Panc1 (cell line): ENCODE measurements at regions not wholly inside any gene's neighbourhood (a gene's known extent, or its start where the extent isn't known, plus 50 kb on each side); places are given as distances from the start of the nearest gene placed in this dataset.
"Not testable (repeated sequence)": the region's sequence is repeated elsewhere in the genome, so short reads cannot be mapped to it uniquely, and the experiment has no call there.

Experiments used
- ATAC-seq: fragments of 200-7000 bp; cut with Tn5 transposase; 2 replicates; pipeline ENCODE4 v1.9.1; 2020; ENCODE audit warnings: mild to moderate bottlenecking, moderate library complexity
- BruUV-seq: library from RNA; stranded (reverse); fragments of 400-500 nt; replicated peaks from 2 replicates; lab custom pipeline; 2021; lab: Mats Ljungman, UMichigan
- CTCF ChIA-PET: fragments of 300-600 bp; sonication (Branson Sonifier 250); formaldehyde crosslinking; loops from one replicate; lab custom pipeline; 2022; ENCODE audit warnings: antibody characterized with exemption; lab: Charles Lee
- POLR2A ChIA-PET: fragments of 300-600 bp; sonication (Branson Sonifier 250); formaldehyde crosslinking; loops from one replicate; lab custom pipeline; 2022; ENCODE audit warnings: antibody characterized with exemption; lab: Charles Lee
- DNase-seq: peaks from one replicate; pipeline ENCODE4 v3.0.0-alpha.2; 2010; ENCODE audit warnings: low read depth, low spot score
- H3K27ac ChIP-seq: 2 replicates; pipeline ENCODE4 v1.5.1; 2011; ENCODE audit warnings: mild to moderate bottlenecking, low read length, inconsistent platforms
- H3K27me3 ChIP-seq: fragments of 200-500 bp; sonication (Bioruptor generic); 2 replicates; pipeline ENCODE4 v1.6.0; 2014; ENCODE audit warnings: low read length, inconsistent platforms; ENCODE audit not compliant: control insufficient read depth, insufficient read depth
- H3K36me3 ChIP-seq: fragments of 200-500 bp; sonication (Bioruptor generic); 2 replicates; pipeline ENCODE4 v1.5.1; 2014; ENCODE audit warnings: inconsistent platforms, mild to moderate bottlenecking, low read length, moderate library complexity; ENCODE audit not compliant: control insufficient read depth, insufficient read depth
- H3K4me1 ChIP-seq: 2 replicates; pipeline ENCODE4 v1.5.1; 2011; ENCODE audit warnings: inconsistent platforms, mild to moderate bottlenecking, low read length, moderate library complexity; ENCODE audit not compliant: control insufficient read depth, insufficient read depth
- H3K4me3 ChIP-seq, 2 experiments: 2 replicates each; pipeline ENCODE4 v1.5.1; 2011 to 2012; ENCODE audit warnings: low read depth in 2 of 2, low read length in 2 of 2, mild to moderate bottlenecking in 2 of 2, inconsistent platforms in 1 of 2, moderate library complexity in 1 of 2
- H3K9me3 ChIP-seq: fragments of 200-500 bp; sonication (Bioruptor generic); 2 replicates; pipeline ENCODE4 v1.5.1; 2014; ENCODE audit warnings: low read depth, mild to moderate bottlenecking, inconsistent platforms, low read length, moderate library complexity; ENCODE audit not compliant: control insufficient read depth, insufficient read depth
- CTCF ChIP-seq: fragments of 450-650 bp; IDR thresholded peaks from 2 replicates; pipeline ENCODE4 v1.5.1; 2017; ENCODE audit warnings: mild to moderate bottlenecking
- in situ Hi-C: cut with HindIII; loops from 2 replicates; pipeline ENCODE4 v1.10.0; 2016; ENCODE audit warnings: low sequenced_read_pairs, low pct_unique_long_range_greater_than_20kb
- intact Hi-C: fragments of 100-400 bp; cut with micrococcal nuclease; formaldehyde crosslinking; loops from one replicate; pipeline ENCODE4 v1.10.0; 2022; ENCODE audit not compliant: unreplicated experiment

GRCh38 chr14:106766551-106767277 lies 1240.3 kb downstream of the TMEM121 start:
- POLR2A ChIA-PET, H3K27me3 ChIP-seq, H3K36me3 ChIP-seq, H3K4me1 ChIP-seq, DNase-seq, H3K4me3 ChIP-seq, H3K9me3 ChIP-seq, BruUV-seq, intact Hi-C loops, in situ Hi-C loops, ATAC-seq, H3K27ac ChIP-seq: not testable (repeated sequence)
- CTCF ChIA-PET: interaction anchor here (0.7 kb wide), 1 partner anchor 107 kb away, joined by 4 read pairs; no protein-coding TSS in a partner anchor

GRCh38 chr14:106768230-106768629 lies 1241.8 kb downstream of the TMEM121 start:
- POLR2A ChIA-PET, H3K36me3 ChIP-seq, BruUV-seq, H3K27me3 ChIP-seq, DNase-seq, H3K9me3 ChIP-seq, H3K27ac ChIP-seq, H3K4me1 ChIP-seq, CTCF ChIA-PET, intact Hi-C loops, in situ Hi-C loops, H3K4me3 ChIP-seq, ATAC-seq: not testable (repeated sequence)

- in situ Hi-C loops, BruUV-seq, H3K9me3 ChIP-seq, DNase-seq, POLR2A ChIA-PET, CTCF ChIA-PET, H3K36me3 ChIP-seq, H3K4me3 ChIP-seq, intact Hi-C loops, ATAC-seq, H3K27ac ChIP-seq, H3K4me1 ChIP-seq, H3K27me3 ChIP-seq: not testable (repeated sequence)
These were observed 1242.8 kb downstream of the TMEM121 start for GRCh38 chr14:106768972-106769700.

GRCh38 chr14:106770158-106770672 lies 1243.8 kb downstream of the TMEM121 start:
- BruUV-seq, H3K9me3 ChIP-seq, CTCF ChIA-PET, POLR2A ChIA-PET, H3K36me3 ChIP-seq, H3K27ac ChIP-seq, in situ Hi-C loops, intact Hi-C loops, H3K27me3 ChIP-seq, H3K4me3 ChIP-seq, ATAC-seq, H3K4me1 ChIP-seq, DNase-seq: not testable (repeated sequence)

GRCh38 chr14:106774889-106775480 lies 1248.6 kb downstream of the TMEM121 start:
- peak; percentile 4 for DNase-seq
- H3K4me1 ChIP-seq, H3K27me3 ChIP-seq, H3K36me3 ChIP-seq, intact Hi-C loops, POLR2A ChIA-PET, H3K4me3 ChIP-seq, in situ Hi-C loops, H3K9me3 ChIP-seq, CTCF ChIA-PET, BruUV-seq, H3K27ac ChIP-seq, ATAC-seq: not testable (repeated sequence)
- TF ChIP-seq CTCF: peak; percentile 69
